ENCODE measurements at regions not wholly inside any gene's neighbourhood (a gene's known extent, or its start where the extent isn't known, plus 50 kb on each side); places are given as distances from the start of the nearest gene placed in this dataset.
A peak's percentile ranks its signal among the peaks of the same experiment; 100 is the strongest.

GRCh38 chr3:15851735-15852134, 54.0 kb upstream of the ANKRD28 start:
- no peaks in the 10 kb centered on the region for H3K36me3 ChIP-seq (replicated peaks in 1 of 2; ENCODE audit: insufficient read depth in 1 of 2, low read depth in 2 of 2)
- ATAC-seq: no peak
- H3K4me3 ChIP-seq: no peak overlapping the region
- TF ChIP-seq CTCF (IDR thresholded peaks at IDR 0.05): no peak
- no peak for TF ChIP-seq POLR2A (IDR thresholded peaks at IDR 0.05)
- intact Hi-C loops (cut with DNase I): no loop called here
- whole genome bisulfite sequencing, 2 donors: 94 to 97% methylated on average over 3 of the region's 3 CpGs
- no peak for DNase-seq
- H3K27ac ChIP-seq: no peak overlapping the region
- no peaks in the 10 kb centered on the region for H3K27me3 ChIP-seq
- H3K4me1 ChIP-seq: peaks cover 21% of the 10 kb centered on the region
- H3K9me3 ChIP-seq: no peaks in the 10 kb centered on the region

- H3K27ac ChIP-seq: peak overlapping the region; percentile 75 to 97 (median 94)
- H3K36me3 ChIP-seq (replicated peaks in 1 of 2; ENCODE audit: insufficient read depth in 1 of 2, low read depth in 2 of 2): no peaks in the 10 kb centered on the region
- intact Hi-C loops (cut with DNase I): no loop called here
- H3K27me3 ChIP-seq: no peaks in the 10 kb centered on the region
- DNase-seq (peak; percentile 80 to 86 (median 84)), ATAC-seq (peak; percentile 65)
- peaks cover 28% of the 10 kb centered on the region for H3K4me1 ChIP-seq
- no peaks in the 10 kb centered on the region for H3K9me3 ChIP-seq
- peak overlapping the region; percentile 64 to 72 for H3K4me3 ChIP-seq
- 2 to 3% methylated on average over 27 to 70 of the region's 70 CpGs for WGBS, 2 donors
- TF ChIP-seq CTCF (IDR thresholded peaks at IDR 0.05): peak in 4 of 7 experiments; percentile 41 to 51 (median 46)
- TF ChIP-seq POLR2A (IDR thresholded peaks at IDR 0.05): peak in 2 of 3 donors; percentile 35 to 37
Measured at GRCh38 chr3:15858547-15859506, 61.0 kb upstream of the ANKRD28 start.

DNA sequence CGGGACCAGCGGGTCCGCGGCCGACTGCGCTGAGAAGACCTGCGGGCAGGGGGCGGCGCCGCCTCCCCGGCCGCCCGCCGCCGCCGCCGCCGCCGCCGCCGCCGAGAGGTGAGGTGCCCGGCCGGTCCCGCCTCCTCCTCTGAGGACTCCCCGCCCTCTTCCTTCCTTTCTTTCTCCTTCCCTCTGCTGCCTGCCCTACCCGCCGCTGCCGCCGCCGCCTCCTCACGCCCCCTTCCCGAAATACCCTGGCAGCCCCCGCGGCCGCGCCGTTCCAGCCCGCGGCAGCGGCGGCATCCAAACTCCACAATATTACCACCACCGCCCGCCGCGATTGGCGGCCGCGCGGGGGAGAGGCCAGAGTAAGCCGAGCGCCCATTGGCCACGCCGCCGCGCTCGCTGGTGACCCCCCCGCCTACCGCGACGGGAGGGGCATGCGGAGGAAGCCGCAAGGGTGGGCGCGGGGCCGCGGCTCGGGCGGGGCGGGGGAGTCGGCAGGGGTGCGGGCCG, 61.8 kb upstream of the ANKRD28 start:
- Histone ChIP-seq H3K9me3 (no peaks in the 10 kb centered on the region), H3K27ac (peak overlapping the region; percentile 75 to 97 (median 94)), H3K4me3 (peak overlapping the region; percentile 64 to 72), H3K27me3 (no peaks in the 10 kb centered on the region), H3K36me3 (replicated peaks in 1 of 2; ENCODE audit: insufficient read depth in 1 of 2, low read depth in 2 of 2) (no peaks in the 10 kb centered on the region), H3K4me1 (peaks cover 28% of the 10 kb centered on the region)
- intact Hi-C loops (cut with DNase I): no loop called here
- peak; percentile 87 for ATAC-seq
- peak; percentile 86 to 93 (median 90) for DNase-seq
- 0 to 1% methylated on average over 14 to 43 of the region's 73 CpGs for WGBS, 2 donors
- TF ChIP-seq POLR2A (IDR thresholded peaks at IDR 0.05) (peak; percentile 71 to 77 (median 72)), CTCF (IDR thresholded peaks at IDR 0.05) (peak in 4 of 7 experiments; percentile 20 to 32 (median 28))

DNA sequence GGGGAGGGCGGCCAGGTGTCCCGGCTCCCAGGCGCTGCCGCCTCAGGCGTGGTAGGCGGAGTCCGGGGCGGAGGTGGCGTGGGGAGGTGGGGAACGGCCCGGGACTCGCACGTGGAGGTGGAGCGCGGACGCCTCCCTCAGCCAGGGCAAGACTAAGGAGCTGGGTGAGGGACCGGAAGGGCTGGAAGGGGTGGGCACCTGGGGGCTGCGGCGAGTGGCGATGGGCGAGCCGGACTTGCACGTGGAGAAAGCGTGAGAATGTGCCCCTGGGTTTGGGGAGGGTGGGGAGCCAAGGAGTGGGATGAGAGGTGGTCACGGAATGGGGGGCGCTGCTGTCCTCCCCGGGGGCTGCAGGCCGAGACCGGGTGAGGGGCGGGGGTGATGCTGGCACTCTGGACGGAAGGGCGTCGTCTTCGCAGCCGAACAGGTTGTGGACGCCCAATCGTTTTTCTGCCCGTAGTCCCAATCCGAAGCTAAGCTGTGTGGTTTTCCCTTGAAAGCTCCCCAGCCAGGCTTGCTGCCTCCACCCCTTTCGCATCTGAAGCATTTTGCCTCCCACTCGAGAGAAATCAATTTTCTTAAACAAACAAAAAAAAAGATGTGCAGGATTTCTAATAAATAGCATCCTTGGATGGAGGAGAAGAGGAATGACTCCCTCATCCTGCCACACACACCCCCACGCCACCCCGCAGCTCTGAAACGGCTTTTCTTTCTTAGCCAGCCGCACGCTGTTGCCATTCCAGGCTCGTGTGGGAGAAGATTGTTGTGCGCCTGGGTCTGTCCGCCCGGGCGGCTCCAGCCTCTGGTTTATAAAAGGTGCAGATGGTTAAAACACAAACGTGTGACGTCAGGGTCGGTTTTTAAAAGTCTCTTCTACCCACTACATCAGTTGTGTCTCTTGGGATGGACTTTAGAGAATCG, 62.5 kb upstream of the ANKRD28 start:
- peak overlapping the region; percentile 75 to 97 (median 94) for H3K27ac ChIP-seq
- no peaks in the 10 kb centered on the region for H3K27me3 ChIP-seq
- DNase-seq (peak; percentile 42 to 86 (median 54)), ATAC-seq (peak; percentile 79)
- intact Hi-C loops (cut with DNase I): no loop called here
- 0% methylated on average over 39 to 54 of the region's 55 CpGs for WGBS, 2 donors
- peaks cover 27% of the 10 kb centered on the region for H3K4me1 ChIP-seq
- peak in 2 of 3 donors; percentile 34 to 35 for TF ChIP-seq POLR2A (IDR thresholded peaks at IDR 0.05)
- TF ChIP-seq CTCF (IDR thresholded peaks at IDR 0.05): peak in 1 of 7 experiments; percentile 2
- H3K36me3 ChIP-seq (replicated peaks in 1 of 2; ENCODE audit: insufficient read depth in 1 of 2, low read depth in 2 of 2): no peaks in the 10 kb centered on the region
- peak overlapping the region; percentile 50 to 58 for H3K4me3 ChIP-seq
- no peaks in the 10 kb centered on the region for H3K9me3 ChIP-seq

All from body of pancreas (tissue), 4 donors.